ENCODE measurements at regions not wholly inside any gene's neighbourhood (a gene's known extent, or its start where the extent isn't known, plus 50 kb on each side); places are given as distances from the start of the nearest gene placed in this dataset.
A peak's percentile ranks its signal among the peaks of the same experiment; 100 is the strongest.

GRCh38 chr13:26480246-26480855 is 77.1 kb upstream of the WASF3 start:
- TF ChIP-seq CTCF (IDR thresholded peaks at IDR 0.05; ENCODE audit: borderline replicate concordance, control extremely low read depth, extremely low read depth, insufficient read depth, missing control alignments): no peak
- in situ Hi-C loops (cut with MboI; ENCODE audit: low sequenced_read_pairs, unreplicated experiment): no loop called here
- no peak for DNase-seq (ENCODE audit: low spot score)

GRCh38 chr13:26482451-26483197 is 74.9 kb upstream of the WASF3 start:
- TF ChIP-seq CTCF (IDR thresholded peaks at IDR 0.05; ENCODE audit: borderline replicate concordance, control extremely low read depth, extremely low read depth, insufficient read depth, missing control alignments): peak; percentile 60
- in situ Hi-C loops (cut with MboI; ENCODE audit: low sequenced_read_pairs, unreplicated experiment): no loop called here
- peak; percentile 81 for DNase-seq (ENCODE audit: low spot score)

GRCh38 chr13:26483546-26483945 is 73.9 kb upstream of the WASF3 start:
- in situ Hi-C loops (cut with MboI; ENCODE audit: low sequenced_read_pairs, unreplicated experiment): no loop called here
- TF ChIP-seq CTCF (IDR thresholded peaks at IDR 0.05; ENCODE audit: borderline replicate concordance, control extremely low read depth, extremely low read depth, insufficient read depth, missing control alignments): no peak
- DNase-seq (ENCODE audit: low spot score): no peak

GRCh38 chr13:26484196-26484595 is 73.3 kb upstream of the WASF3 start:
- no peak for TF ChIP-seq CTCF (IDR thresholded peaks at IDR 0.05; ENCODE audit: borderline replicate concordance, control extremely low read depth, extremely low read depth, insufficient read depth, missing control alignments)
- DNase-seq (ENCODE audit: low spot score): no peak
- in situ Hi-C loops (cut with MboI; ENCODE audit: low sequenced_read_pairs, unreplicated experiment): no loop called here

GRCh38 chr13:26485288-26485687 is 72.2 kb upstream of the WASF3 start:
- DNase-seq (ENCODE audit: low spot score): no peak
- no peak for TF ChIP-seq CTCF (IDR thresholded peaks at IDR 0.05; ENCODE audit: borderline replicate concordance, control extremely low read depth, extremely low read depth, insufficient read depth, missing control alignments)
- in situ Hi-C loops (cut with MboI; ENCODE audit: low sequenced_read_pairs, unreplicated experiment): loop anchor here (5.0 kb wide), 1 partner anchor 298 kb away; no protein-coding TSS in a partner anchor

- in situ Hi-C loops (cut with MboI; ENCODE audit: low sequenced_read_pairs, unreplicated experiment): loop anchor here (5.0 kb wide), 1 partner anchor 298 kb away; no protein-coding TSS in a partner anchor
- DNase-seq (ENCODE audit: low spot score): no peak
- TF ChIP-seq CTCF (IDR thresholded peaks at IDR 0.05; ENCODE audit: borderline replicate concordance, control extremely low read depth, extremely low read depth, insufficient read depth, missing control alignments): no peak
These were observed 71.7 kb upstream of the WASF3 start for GRCh38 chr13:26485786-26486185.
